Right renal pelvis (tissue), 4 donors: ENCODE measurements at regions not wholly inside any gene's neighbourhood (a gene's known extent, or its start where the extent isn't known, plus 50 kb on each side); places are given as distances from the start of the nearest gene placed in this dataset.
"Not testable (repeated sequence)": the region's sequence is repeated elsewhere in the genome, so short reads cannot be mapped to it uniquely, and the experiment has no call there.

Source experiments
- DNase-seq, 4 donors: peaks; one replicate each; pipeline ENCODE4 v3.0.0-alpha.2; 2013; ENCODE audit warnings: low read depth in 4 of 4, low spot score in 3 of 4, missing footprints in 1 of 4

- DNase-seq: not testable (repeated sequence)
Measured at GRCh38 chr5:62236593-62236992, 69.4 kb upstream of the KIF2A start.

DNA sequence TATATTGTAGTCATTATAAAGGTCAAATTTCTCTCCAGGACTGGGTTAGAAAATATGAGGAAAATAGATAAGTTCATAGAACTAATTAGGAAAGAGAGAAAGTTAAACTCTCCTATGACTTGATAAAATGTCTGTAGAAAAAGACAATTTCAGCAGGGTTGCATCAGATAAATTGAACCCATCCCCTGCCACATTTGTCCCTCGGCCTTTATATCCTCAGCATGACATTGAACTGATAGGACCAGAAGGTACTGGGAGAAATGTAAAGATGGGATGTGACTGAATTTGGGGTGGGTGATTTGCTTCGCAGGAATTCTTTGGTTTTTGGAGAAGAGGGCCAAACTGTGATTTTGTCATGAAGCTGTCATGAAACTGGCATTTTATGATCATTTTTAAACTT, 68.1 kb upstream of the KIF2A start:
- DNase-seq: not testable (repeated sequence)

GRCh38 chr5:62238584-62238983, 67.4 kb upstream of the KIF2A start:
- DNase-seq: not testable (repeated sequence)

- DNase-seq: not testable (repeated sequence)
Measured at GRCh38 chr5:62240494-62240893, 65.5 kb upstream of the KIF2A start.

GRCh38 chr5:62242000-62242399, 64.0 kb upstream of the KIF2A start:
- not testable (repeated sequence) for DNase-seq

- DNase-seq: not testable (repeated sequence)
Measured at GRCh38 chr5:62243046-62243445, 63.0 kb upstream of the KIF2A start.

DNA sequence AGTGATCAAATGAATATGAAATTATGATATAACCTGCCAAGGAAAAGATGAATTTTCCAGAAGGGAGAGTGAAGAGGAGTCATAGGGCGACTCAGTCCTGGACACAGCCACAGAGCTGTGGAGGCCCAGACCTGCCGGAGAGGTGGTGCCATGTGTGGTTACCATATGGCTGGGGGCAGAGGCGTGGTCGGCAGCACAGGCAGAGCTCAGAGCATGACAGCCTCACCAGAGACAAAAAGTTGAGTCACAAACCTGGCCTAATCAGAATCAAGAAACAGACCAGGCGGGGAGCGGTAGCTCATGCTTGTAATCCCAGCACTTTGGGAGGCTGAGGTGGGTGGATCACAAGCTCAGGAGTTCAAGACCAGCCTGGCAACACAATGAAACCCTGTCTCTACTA, 57.8 kb upstream of the KIF2A start:
- DNase-seq: not testable (repeated sequence)

DNA sequence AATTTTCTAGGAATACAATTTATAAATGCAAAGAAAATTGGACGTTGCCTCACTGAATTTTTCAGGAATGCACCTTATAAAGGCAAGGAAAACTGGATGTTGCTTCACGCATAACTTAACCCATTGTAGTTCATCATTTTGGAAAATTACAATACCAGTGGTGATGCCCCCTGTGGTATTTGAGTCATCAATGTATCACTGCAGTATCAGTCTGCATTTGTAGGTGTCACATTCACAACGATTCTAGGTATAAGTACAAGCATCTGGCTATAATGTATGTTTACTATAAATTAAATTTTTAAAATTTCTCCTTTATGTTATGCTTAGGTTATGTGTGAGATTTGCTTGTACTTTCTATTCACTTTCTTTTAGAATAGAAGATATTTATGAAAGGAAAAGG, 55.9 kb upstream of the KIF2A start:
- not testable (repeated sequence) for DNase-seq

GRCh38 chr5:62250919-62251318, 55.1 kb upstream of the KIF2A start:
- DNase-seq: not testable (repeated sequence)

DNA sequence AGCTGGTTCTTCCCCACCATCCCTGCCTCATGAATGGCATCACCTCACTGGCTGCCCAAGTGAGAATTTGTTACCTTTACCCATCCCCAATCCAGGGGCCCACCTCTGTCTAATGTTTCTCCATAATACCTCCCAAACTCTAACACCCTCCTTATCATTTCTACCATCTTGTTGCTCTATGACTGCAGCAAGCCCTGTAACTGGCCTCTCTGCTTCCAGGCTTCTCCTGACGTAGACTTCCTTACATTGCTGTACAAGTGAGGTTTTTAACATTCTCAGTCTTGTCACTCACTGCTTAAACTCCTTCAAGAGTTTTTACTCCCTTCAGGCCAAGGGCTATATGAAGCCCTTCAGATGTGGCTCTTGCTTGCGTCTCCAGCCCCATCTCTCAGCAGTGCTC, 53.5 kb upstream of the KIF2A start:
- not testable (repeated sequence) for DNase-seq

GRCh38 chr5:62255551-62255950, 50.5 kb upstream of the KIF2A start:
- not testable (repeated sequence) for DNase-seq

- peak in 2 of 4 donors; percentile 25 to 37 for DNase-seq
Measured at GRCh38 chr5:62256161-62257019, 49.6 kb upstream of the KIF2A start.
